ENCODE measurements at regions not wholly inside any gene's neighbourhood (a gene's known extent, or its start where the extent isn't known, plus 50 kb on each side); places are given as distances from the start of the nearest gene placed in this dataset.

DNA sequence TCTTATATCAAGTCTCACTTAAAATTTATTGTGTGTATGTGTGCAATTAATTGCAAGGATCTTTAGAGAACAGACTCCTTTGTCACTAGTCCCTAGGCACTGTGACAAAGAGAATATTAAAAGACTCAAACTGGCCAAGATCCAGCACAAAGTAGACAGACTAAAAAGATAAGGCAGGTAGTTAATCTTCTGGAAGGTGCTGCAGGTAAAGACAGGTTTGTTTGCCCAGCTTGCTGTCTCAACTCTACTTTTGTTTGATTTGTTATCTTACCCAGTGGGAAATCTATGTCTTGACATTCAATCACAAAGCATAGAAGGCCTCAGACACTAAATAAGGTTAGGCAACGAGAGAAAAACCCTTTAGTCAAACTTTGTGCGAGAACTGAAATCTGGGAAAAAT lies 807.9 kb upstream of the LRRN3 start:
- no peaks in the 10 kb centered on the region for H3K9me2 ChIP-seq (ENCODE audit: low read depth, low read length)
- no peaks in the 10 kb centered on the region for H4K20me1 ChIP-seq (ENCODE audit: insufficient read depth, low read length)
- H3K4me1 ChIP-seq (ENCODE audit: insufficient read depth, low read length, severe bottlenecking), result no peaks in the 10 kb centered on the region
- no peak overlapping the region for H3K4me3 ChIP-seq (ENCODE audit: low read depth, low read length, poor library complexity, severe bottlenecking)
- H3F3A ChIP-seq (ENCODE audit: insufficient read depth, low read length), result no peaks in the 10 kb centered on the region
- no peaks in the 10 kb centered on the region for H3K79me2 ChIP-seq (ENCODE audit: insufficient read depth, low read length)
- H3K27me3 ChIP-seq (ENCODE audit: insufficient read depth, low read length), result no peaks in the 10 kb centered on the region
- no peaks in the 10 kb centered on the region for H3K36me3 ChIP-seq (ENCODE audit: insufficient read depth, low read length)
- no peaks in the 10 kb centered on the region for H3K9me3 ChIP-seq (ENCODE audit: low read length)
- TF ChIP-seq EZH2 (IDR thresholded peaks at IDR 0.05; ENCODE audit: borderline replicate concordance, low read length), result no peak
- TF ChIP-seq, protein P1, sequence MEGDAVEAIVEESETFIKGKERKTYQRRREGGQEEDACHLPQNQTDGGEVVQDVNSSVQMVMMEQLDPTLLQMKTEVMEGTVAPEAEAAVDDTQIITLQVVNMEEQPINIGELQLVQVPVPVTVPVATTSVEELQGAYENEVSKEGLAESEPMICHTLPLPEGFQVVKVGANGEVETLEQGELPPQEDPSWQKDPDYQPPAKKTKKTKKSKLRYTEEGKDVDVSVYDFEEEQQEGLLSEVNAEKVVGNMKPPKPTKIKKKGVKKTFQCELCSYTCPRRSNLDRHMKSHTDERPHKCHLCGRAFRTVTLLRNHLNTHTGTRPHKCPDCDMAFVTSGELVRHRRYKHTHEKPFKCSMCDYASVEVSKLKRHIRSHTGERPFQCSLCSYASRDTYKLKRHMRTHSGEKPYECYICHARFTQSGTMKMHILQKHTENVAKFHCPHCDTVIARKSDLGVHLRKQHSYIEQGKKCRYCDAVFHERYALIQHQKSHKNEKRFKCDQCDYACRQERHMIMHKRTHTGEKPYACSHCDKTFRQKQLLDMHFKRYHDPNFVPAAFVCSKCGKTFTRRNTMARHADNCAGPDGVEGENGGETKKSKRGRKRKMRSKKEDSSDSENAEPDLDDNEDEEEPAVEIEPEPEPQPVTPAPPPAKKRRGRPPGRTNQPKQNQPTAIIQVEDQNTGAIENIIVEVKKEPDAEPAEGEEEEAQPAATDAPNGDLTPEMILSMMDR (IDR thresholded peaks at IDR 0.05; ENCODE audit: low read length), result no peak
- H2AFZ ChIP-seq (ENCODE audit: low read length), result no peak overlapping the region
- no peak overlapping the region for H3K4me2 ChIP-seq (ENCODE audit: low read length)
- no peak overlapping the region for H3K27ac ChIP-seq (ENCODE audit: low read depth, low read length, poor library complexity, severe bottlenecking)
- no peak overlapping the region for H3K9ac ChIP-seq (ENCODE audit: low read length)

DNA sequence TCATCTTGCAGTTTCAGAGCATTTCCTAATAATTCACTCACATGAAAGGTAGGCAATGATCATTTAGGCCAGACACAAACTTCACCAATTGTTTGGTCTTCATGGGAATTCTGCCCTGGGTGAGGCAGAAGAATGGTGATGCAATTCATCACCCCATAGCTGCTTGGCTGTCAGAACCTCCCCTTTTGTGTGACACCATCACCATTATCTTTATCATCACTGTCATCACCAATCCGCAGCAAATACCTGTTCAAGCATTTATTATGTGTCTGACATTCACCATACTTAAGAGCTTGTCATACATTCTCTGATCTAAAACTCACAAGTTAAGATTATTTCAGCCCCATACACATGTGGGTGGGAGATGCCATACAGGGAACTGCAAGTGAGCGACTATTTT lies 799.5 kb upstream of the LRRN3 start:
- Histone ChIP-seq H3K27ac (ENCODE audit: low read depth, low read length, poor library complexity, severe bottlenecking) (no peak overlapping the region), H3K4me2 (ENCODE audit: low read length) (no peak overlapping the region), H3K4me1 (ENCODE audit: insufficient read depth, low read length, severe bottlenecking) (no peaks in the 10 kb centered on the region), H3F3A (ENCODE audit: insufficient read depth, low read length) (no peaks in the 10 kb centered on the region), H3K27me3 (ENCODE audit: insufficient read depth, low read length) (no peaks in the 10 kb centered on the region), H4K20me1 (ENCODE audit: insufficient read depth, low read length) (no peaks in the 10 kb centered on the region), H3K36me3 (ENCODE audit: insufficient read depth, low read length) (no peaks in the 10 kb centered on the region), H3K9me3 (ENCODE audit: low read length) (no peaks in the 10 kb centered on the region), H3K9me2 (ENCODE audit: low read depth, low read length) (no peaks in the 10 kb centered on the region), H3K4me3 (ENCODE audit: low read depth, low read length, poor library complexity, severe bottlenecking) (no peak overlapping the region), H3K9ac (ENCODE audit: low read length) (no peak overlapping the region), H3K79me2 (ENCODE audit: insufficient read depth, low read length) (no peaks in the 10 kb centered on the region), H2AFZ (ENCODE audit: low read length) (no peak overlapping the region)
- no peak for TF ChIP-seq EZH2 (IDR thresholded peaks at IDR 0.05; ENCODE audit: borderline replicate concordance, low read length)
- TF ChIP-seq, protein P1 (IDR thresholded peaks at IDR 0.05; ENCODE audit: low read length), result no peak

DNA sequence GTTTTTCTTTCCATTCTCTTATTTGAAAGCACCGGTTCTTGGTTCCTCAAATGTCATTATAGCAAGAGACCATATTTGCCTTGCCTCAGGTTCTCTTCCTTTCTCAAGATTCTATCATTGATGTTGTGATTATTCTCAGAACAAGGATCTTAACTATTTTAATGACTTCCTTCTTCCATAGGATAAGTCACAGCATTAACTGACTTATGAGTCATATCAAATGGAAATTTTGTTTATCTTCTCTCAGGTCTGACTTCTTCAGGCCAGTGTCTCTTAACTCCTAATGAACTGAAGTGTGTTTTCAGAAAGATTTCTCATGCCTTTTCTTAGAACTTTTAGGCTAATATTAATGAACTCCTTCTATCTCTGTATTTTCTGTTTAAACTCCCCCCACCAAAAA lies 794.6 kb upstream of the LRRN3 start:
- Histone ChIP-seq H3K9ac (ENCODE audit: low read length) (no peak overlapping the region), H3K4me3 (ENCODE audit: low read depth, low read length, poor library complexity, severe bottlenecking) (no peak overlapping the region), H3F3A (ENCODE audit: insufficient read depth, low read length) (no peaks in the 10 kb centered on the region), H3K27me3 (ENCODE audit: insufficient read depth, low read length) (no peaks in the 10 kb centered on the region), H3K9me3 (ENCODE audit: low read length) (no peaks in the 10 kb centered on the region), H3K9me2 (ENCODE audit: low read depth, low read length) (no peaks in the 10 kb centered on the region), H3K79me2 (ENCODE audit: insufficient read depth, low read length) (no peaks in the 10 kb centered on the region), H3K4me1 (ENCODE audit: insufficient read depth, low read length, severe bottlenecking) (no peaks in the 10 kb centered on the region), H3K27ac (ENCODE audit: low read depth, low read length, poor library complexity, severe bottlenecking) (no peak overlapping the region), H4K20me1 (ENCODE audit: insufficient read depth, low read length) (no peaks in the 10 kb centered on the region), H3K36me3 (ENCODE audit: insufficient read depth, low read length) (no peaks in the 10 kb centered on the region), H3K4me2 (ENCODE audit: low read length) (no peak overlapping the region), H2AFZ (ENCODE audit: low read length) (no peak overlapping the region)
- no peak for TF ChIP-seq EZH2 (IDR thresholded peaks at IDR 0.05; ENCODE audit: borderline replicate concordance, low read length)

DNA sequence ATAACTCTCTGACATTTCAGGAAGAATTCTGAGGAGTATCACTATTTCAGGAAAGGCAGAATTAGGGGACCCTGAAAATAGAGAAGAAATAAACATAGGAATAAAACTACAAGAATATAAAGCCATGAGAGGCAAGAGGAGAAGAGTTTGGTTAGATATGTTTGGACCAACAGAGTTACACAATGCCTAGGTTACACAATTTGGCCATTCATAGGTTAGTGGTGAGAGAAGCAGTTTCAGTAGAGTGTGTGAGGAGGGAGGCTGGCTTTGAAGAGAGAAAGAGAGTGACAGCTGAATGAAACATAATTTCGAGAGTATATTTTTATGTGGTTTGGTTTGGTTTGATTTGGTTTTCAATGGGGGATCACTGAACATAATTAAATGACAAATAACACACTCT lies 783.2 kb upstream of the LRRN3 start:
- Histone ChIP-seq H3K27ac (ENCODE audit: low read depth, low read length, poor library complexity, severe bottlenecking) (no peak overlapping the region), H2AFZ (ENCODE audit: low read length) (no peak overlapping the region), H3K27me3 (ENCODE audit: insufficient read depth, low read length) (no peaks in the 10 kb centered on the region), H3K9ac (ENCODE audit: low read length) (no peak overlapping the region), H3K9me2 (ENCODE audit: low read depth, low read length) (no peaks in the 10 kb centered on the region), H4K20me1 (ENCODE audit: insufficient read depth, low read length) (no peaks in the 10 kb centered on the region), H3F3A (ENCODE audit: insufficient read depth, low read length) (no peaks in the 10 kb centered on the region), H3K4me3 (ENCODE audit: low read depth, low read length, poor library complexity, severe bottlenecking) (no peak overlapping the region), H3K4me1 (ENCODE audit: insufficient read depth, low read length, severe bottlenecking) (no peaks in the 10 kb centered on the region), H3K79me2 (ENCODE audit: insufficient read depth, low read length) (no peaks in the 10 kb centered on the region), H3K9me3 (ENCODE audit: low read length) (0 out of 2 replicates have a peak, but pooled peaks cover 4% of the 10 kb centered on the region), H3K36me3 (ENCODE audit: insufficient read depth, low read length) (no peaks in the 10 kb centered on the region), H3K4me2 (ENCODE audit: low read length) (no peak overlapping the region)
- no peak for TF ChIP-seq EZH2 (IDR thresholded peaks at IDR 0.05; ENCODE audit: borderline replicate concordance, low read length)
- TF ChIP-seq, protein P1 (IDR thresholded peaks at IDR 0.05; ENCODE audit: low read length), result no peak
